Rectal smooth muscle tissue (tissue), 1 donor: ENCODE measurements at regions not wholly inside any gene's neighbourhood (a gene's known extent, or its start where the extent isn't known, plus 50 kb on each side); places are given as distances from the start of the nearest gene placed in this dataset.

Source experiments
- H3K27ac ChIP-seq: one replicate; pipeline ENCODE4 v1.7.0; 2013; ENCODE audit warnings: low read depth, low read length, inconsistent platforms
- H3K27me3 ChIP-seq: one replicate; pipeline ENCODE4 v1.7.0; 2013; ENCODE audit warnings: low read length; ENCODE audit not compliant: control insufficient read depth, insufficient read depth
- H3K36me3 ChIP-seq: one replicate; pipeline ENCODE4 v1.7.0; 2013; ENCODE audit warnings: low read length; ENCODE audit not compliant: control insufficient read depth, insufficient read depth
- H3K4me1 ChIP-seq: one replicate; pipeline ENCODE4 v1.7.0; 2013; ENCODE audit warnings: low read length; ENCODE audit not compliant: control insufficient read depth, insufficient read depth
- H3K4me3 ChIP-seq: one replicate; pipeline ENCODE4 v1.7.0; 2013; ENCODE audit warnings: low read length
- H3K9ac ChIP-seq: one replicate; pipeline ENCODE4 v1.7.0; 2013; ENCODE audit warnings: low read length

DNA sequence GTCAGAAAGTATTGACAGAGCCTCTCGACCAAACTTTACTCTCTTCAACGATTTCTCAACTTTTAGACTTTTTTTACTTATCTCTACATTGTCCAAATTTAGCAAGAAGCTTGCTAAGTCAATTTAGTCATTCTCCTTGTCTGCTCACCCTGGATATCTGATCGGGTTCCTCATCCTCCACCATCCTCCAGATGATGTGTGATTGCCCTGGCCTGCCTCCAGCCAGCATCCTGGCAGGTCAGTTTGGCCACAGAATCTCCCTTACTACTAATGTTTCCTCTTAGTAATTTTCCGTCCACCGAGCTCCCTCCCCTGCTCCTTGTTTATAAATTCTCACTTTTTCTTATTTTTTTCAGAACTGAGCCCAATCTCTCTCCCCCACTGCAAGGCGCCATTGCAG, 167.9 kb upstream of the ZFP42 start:
- no peaks in the 10 kb centered on the region for H3K4me1 ChIP-seq
- H3K4me3 ChIP-seq = no peak overlapping the region
- H3K9ac ChIP-seq = no peak overlapping the region
- H3K27ac ChIP-seq = no peak overlapping the region
- H3K36me3 ChIP-seq = no peaks in the 10 kb centered on the region
- no peaks in the 10 kb centered on the region for H3K27me3 ChIP-seq

DNA sequence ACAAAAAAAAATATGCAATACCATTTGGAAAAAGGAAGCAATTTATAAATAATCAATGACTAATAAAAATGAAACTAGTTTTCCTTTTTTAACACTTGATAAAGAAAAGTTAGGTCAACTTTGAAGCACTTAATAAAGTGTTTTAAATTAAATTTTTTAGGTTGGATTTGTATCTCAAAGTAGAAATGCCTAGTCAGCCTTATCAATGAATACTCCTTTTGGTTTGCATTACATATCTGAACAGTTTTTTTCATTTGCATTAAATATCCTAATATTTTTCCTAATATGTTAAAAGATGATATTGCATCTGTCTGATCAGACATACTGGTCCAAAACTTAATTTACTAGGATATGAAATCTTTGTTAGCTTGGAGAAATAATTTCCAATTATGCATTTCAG, 155.8 kb upstream of the ZFP42 start:
- H3K9ac ChIP-seq = no peak overlapping the region
- no peak overlapping the region for H3K27ac ChIP-seq
- H3K27me3 ChIP-seq = no peaks in the 10 kb centered on the region
- no peaks in the 10 kb centered on the region for H3K36me3 ChIP-seq
- H3K4me1 ChIP-seq = no peaks in the 10 kb centered on the region
- H3K4me3 ChIP-seq = no peak overlapping the region

DNA sequence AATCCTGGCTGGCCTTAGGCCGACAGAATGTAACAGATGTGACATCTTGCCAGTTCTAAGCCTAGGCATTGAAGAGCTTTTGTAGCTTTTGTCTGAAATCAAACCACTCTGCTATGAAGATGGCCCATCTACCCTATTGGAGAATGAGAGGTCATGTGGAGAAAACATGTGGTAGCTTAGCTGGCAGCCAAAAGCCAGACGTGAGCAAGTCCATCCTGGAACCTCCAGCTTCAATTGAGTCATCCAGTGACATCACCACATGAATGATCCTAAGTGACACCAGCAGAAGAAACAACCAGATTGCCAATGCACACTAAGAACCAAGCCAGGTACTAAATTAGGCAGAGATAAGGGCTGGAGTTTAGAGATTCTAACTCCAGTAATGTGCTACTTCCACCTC, 154.8 kb upstream of the ZFP42 start:
- Histone ChIP-seq H3K27me3 (no peaks in the 10 kb centered on the region), H3K4me3 (no peak overlapping the region), H3K9ac (no peak overlapping the region), H3K27ac (no peak overlapping the region), H3K4me1 (no peaks in the 10 kb centered on the region), H3K36me3 (no peaks in the 10 kb centered on the region)

DNA sequence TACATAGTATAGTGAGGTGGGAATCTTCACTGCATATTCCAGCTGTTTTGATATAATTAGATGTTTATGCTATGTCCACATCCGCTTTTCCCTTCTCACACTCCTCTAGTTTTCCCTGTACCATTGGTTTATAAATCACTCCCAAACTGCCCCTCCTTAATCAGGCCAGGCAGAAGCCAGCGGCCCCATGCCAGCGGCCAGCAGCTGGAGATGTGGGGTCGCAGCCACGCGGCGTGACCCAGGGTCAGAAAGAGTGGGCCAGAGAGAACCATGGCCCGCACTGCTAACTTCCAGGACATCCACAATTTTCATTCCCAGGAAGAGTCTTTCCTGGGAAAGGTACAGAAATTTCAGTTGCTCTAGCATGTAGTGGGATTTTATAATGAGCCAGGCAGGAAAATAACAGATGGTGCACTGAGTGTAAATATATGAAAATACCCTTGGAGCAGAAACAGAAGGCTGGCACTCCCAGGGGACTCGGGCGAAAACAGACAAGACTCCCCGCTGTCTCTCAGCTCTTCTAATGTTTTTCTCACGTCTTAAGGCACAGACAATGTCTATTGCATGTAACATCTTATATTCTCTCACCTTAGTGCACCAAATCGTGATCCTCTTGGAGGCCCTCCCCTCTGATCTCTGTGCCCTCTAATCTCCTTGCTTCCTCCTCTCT, 145.9 kb upstream of the ZFP42 start:
- Histone ChIP-seq H3K4me3 (no peak overlapping the region), H3K4me1 (no peaks in the 10 kb centered on the region), H3K36me3 (no peaks in the 10 kb centered on the region), H3K27me3 (no peaks in the 10 kb centered on the region), H3K9ac (no peak overlapping the region), H3K27ac (no peak overlapping the region)

DNA sequence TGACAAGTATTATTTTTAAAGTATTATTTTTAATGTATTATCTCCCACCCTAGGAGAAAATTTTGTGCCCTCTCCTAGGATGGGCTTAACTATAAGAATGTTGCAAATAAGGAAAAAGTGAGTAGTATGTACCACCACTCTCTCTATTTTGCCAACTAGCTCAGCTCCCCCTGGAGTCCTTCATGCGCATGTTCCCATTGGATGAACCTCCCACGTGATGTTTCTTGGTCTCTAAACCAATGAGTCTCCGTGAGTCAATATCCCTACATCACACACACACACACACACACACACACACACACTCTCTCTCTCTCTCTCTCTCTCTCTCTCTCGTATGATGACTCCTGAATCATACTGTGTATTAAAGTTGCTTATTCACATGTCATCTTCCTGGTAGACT, 129.7 kb upstream of the ZFP42 start:
- H3K27ac ChIP-seq = no peak overlapping the region
- no peak overlapping the region for H3K4me3 ChIP-seq
- no peaks in the 10 kb centered on the region for H3K27me3 ChIP-seq
- H3K9ac ChIP-seq = no peak overlapping the region
- no peaks in the 10 kb centered on the region for H3K36me3 ChIP-seq
- no peaks in the 10 kb centered on the region for H3K4me1 ChIP-seq

DNA sequence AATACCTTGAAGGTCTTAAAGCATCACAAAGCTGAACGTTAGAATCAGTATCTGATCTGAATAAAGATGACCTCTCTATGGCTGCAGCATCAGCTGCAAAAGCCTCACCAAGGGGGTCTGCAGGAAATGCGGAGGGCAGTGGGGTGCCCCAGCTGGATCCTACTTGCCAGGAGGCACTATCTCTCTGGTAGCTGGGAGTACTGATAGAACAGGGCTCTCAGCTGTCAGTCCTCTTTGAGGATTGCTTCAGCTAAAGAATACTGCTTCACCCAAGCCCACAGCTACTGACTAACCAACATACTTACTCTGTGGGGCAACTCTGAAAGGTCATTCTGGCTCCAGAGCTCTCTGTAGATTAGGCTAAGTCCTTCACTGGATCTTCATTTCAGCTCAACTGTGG, 112.5 kb upstream of the ZFP42 start:
- Histone ChIP-seq H3K27ac (no peak overlapping the region), H3K4me3 (no peak overlapping the region), H3K4me1 (no peaks in the 10 kb centered on the region), H3K36me3 (no peaks in the 10 kb centered on the region), H3K27me3 (no peaks in the 10 kb centered on the region), H3K9ac (no peak overlapping the region)

DNA sequence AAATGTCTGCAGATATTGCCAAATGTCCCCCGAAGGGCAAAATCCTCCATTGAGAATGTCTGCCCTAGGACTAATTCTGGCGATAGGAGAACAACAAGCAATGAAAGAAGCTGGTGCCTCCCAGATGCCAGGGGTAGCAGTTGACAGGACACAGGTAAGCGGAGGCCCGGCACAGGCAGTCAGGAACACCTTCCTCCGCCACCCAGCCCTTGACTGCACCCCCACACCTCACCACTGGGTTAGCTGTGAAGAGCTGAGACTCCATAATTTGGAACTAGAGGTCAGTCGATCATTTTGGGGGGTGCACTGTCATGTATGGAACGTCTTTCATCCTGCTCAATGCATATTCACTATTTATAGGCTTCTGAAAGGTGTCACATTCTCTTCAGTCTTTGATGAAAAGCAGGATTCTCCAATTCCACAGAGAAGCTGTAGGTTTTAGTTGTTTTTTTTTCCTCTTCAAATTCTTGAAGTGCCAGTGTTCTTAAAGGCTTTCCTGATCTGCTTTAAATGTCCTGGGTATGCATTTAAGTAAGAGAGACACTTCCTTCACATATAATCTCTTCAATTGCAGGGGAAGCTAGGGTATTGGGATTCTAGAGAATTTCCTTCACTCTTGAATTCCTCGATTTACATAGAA, 111.6 kb upstream of the ZFP42 start:
- no peaks in the 10 kb centered on the region for H3K27me3 ChIP-seq
- H3K36me3 ChIP-seq = no peaks in the 10 kb centered on the region
- no peak overlapping the region for H3K4me3 ChIP-seq
- H3K4me1 ChIP-seq = no peaks in the 10 kb centered on the region
- no peak overlapping the region for H3K27ac ChIP-seq
- no peak overlapping the region for H3K9ac ChIP-seq

DNA sequence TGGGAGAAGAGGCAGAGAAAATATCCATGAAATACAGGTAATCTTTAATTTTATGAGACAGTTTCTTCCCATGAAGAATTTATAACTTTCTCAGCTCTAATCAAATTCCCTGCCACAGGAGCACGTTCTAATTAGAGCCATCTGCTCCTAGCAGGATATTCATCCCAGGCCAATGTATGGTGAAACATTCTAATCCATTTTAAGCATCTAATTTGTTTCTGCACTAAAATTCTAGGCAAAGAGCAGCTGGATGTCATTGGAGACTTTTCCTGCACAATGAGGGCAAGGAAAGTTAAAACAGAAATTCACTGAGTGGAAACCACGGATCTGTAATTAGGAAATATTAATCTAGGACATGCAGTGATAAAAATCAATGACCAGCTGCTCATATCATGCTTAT, 107.7 kb upstream of the ZFP42 start:
- Histone ChIP-seq H3K9ac (no peak overlapping the region), H3K27me3 (no peaks in the 10 kb centered on the region), H3K4me3 (no peak overlapping the region), H3K4me1 (no peaks in the 10 kb centered on the region), H3K27ac (no peak overlapping the region), H3K36me3 (no peaks in the 10 kb centered on the region)

DNA sequence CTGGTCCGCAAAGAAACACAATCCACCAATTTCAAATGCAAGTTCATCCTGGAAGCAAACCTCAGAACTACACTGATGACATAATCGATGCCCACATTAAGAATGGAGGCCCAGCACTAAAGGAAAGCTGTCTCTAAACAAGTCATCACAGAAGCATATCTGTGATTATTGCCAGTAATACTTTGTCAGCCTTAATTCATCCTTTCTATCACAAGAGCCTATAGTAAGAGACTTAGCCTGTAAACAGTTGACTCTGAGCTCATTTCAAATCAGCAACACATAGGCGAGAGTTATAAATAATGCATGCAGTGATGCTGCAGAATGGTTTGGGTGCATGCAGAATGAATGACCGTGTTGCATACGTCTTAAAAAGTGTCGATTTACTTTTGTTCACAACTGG, 105.9 kb upstream of the ZFP42 start:
- H3K36me3 ChIP-seq = no peaks in the 10 kb centered on the region
- H3K9ac ChIP-seq = no peak overlapping the region
- no peaks in the 10 kb centered on the region for H3K4me1 ChIP-seq
- H3K27me3 ChIP-seq = no peaks in the 10 kb centered on the region
- H3K27ac ChIP-seq = no peak overlapping the region
- H3K4me3 ChIP-seq = no peak overlapping the region

DNA sequence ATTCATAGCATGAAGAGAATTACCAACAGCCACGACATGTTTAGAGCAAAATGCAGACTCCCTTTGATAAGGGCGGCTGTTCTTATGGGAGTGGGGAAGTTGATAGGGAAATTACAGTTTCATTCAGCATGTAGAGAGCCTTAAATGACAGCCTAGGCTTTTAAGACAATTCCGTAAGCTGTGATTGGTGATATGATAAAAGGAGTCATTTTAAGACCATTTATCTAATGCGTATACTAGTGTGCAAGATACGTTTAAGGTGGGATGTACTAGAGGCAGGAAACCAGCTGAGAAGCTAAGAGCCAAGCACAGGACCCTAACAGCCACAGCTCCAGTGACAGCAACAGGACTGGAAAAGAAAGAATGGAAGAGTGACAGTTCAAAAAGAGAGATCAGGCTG, 102.2 kb upstream of the ZFP42 start:
- Histone ChIP-seq H3K27me3 (no peaks in the 10 kb centered on the region), H3K27ac (no peak overlapping the region), H3K4me1 (no peaks in the 10 kb centered on the region), H3K9ac (no peak overlapping the region), H3K36me3 (no peaks in the 10 kb centered on the region), H3K4me3 (no peak overlapping the region)

DNA sequence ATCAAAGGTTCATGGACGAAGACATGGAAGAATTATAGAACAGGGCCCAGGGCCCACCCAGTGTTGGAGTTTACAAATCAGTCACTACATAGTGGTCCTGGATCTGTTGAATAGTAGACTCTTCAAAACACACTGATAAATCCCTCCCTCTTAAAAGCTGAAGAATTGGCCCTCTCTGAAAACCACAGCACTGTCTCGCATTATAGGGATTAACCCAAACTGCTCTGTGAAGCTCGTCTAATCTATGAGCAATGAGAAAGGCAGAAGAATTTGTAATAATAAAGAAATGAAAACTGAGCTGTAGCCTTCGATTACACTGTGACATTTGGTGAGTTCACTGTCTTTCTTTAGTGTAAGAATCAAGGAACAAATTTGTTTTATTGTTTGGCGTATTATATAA, 92.5 kb upstream of the ZFP42 start:
- Histone ChIP-seq H3K36me3 (no peaks in the 10 kb centered on the region), H3K27ac (no peak overlapping the region), H3K4me3 (no peak overlapping the region), H3K9ac (no peak overlapping the region), H3K4me1 (no peaks in the 10 kb centered on the region), H3K27me3 (no peaks in the 10 kb centered on the region)

DNA sequence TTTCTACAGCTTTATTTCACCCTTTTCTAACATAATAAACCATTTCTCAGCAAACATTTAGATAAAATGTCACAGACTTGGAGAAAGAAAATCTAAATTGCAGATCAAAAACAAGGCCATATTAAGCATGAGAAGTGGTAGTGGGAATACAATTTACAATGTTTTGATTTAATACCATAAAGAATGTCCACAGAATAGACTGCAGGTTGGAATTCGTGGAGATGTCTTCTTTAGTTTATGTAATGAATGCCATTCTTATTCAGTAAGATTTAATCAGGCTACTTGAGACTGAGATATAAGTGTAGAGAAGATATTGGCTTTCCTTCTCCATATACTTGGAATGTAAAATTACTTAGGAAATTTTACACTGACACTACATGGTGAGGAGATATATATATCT, 91.9 kb upstream of the ZFP42 start:
- no peak overlapping the region for H3K4me3 ChIP-seq
- H3K36me3 ChIP-seq = no peaks in the 10 kb centered on the region
- no peak overlapping the region for H3K9ac ChIP-seq
- no peak overlapping the region for H3K27ac ChIP-seq
- no peaks in the 10 kb centered on the region for H3K27me3 ChIP-seq
- H3K4me1 ChIP-seq = no peaks in the 10 kb centered on the region

DNA sequence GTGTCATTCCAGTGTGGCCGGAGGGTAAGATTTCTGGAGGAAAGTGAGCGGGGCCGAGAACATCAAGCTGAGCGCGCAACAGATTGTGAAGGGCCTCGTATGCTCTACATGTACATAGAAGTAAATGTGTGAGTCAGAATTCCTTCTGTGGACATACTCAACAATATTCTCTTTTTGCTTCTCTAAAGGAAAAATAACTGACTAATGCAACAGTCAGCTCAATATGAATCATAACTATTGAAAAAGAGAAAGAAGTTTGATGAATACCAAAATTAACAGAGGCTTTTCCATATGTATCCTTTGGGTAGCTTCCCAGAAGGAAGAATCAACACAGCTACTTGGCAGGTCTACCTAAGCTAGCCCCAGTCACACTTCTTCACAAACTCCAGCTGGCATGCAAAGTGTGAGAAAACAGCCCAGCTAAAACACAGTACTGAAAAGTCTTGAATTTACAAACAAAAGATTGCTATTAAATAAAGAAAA, 87.5 kb upstream of the ZFP42 start:
- H3K4me3 ChIP-seq = no peak overlapping the region
- H3K36me3 ChIP-seq = no peaks in the 10 kb centered on the region
- H3K27me3 ChIP-seq = no peaks in the 10 kb centered on the region
- H3K9ac ChIP-seq = no peak overlapping the region
- H3K27ac ChIP-seq = no peak overlapping the region
- H3K4me1 ChIP-seq = no peaks in the 10 kb centered on the region
